ENCODE measurements at regions not wholly inside any gene's neighbourhood (a gene's known extent, or its start where the extent isn't known, plus 50 kb on each side); places are given as distances from the start of the nearest gene placed in this dataset.

DNA sequence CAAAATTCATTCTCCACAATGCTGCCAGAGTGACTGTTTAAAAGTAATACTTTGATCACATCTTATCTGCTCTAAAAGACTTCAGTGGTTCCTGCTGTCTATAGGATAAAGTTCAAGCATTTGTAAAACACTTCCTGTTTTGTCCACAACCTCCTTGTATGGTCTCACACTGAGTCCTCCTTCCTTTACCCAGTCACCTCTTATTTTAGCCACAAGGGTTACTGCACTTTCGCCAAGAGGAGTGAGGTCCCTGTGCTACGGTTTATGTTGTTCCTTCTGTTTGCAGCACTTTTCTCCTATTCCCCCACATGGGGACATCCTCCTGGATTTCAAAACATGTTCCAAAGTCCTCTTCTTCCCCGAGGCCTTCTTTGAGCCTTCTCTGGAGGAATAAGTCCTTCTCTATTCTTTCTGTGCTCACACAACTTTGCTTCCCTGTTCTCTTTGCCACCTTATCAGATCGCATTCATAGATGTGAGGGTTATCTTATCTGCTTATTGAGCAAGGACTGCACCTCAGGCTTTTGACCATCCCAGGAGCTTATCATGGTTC, 112.2 kb upstream of the NABP1 start:
- no peaks in the 10 kb centered on the region for H3K36me3 ChIP-seq (ENCODE audit: control insufficient read depth in 2 of 2, insufficient read depth in 2 of 2, low read length in 1 of 2)
- H3K27ac ChIP-seq (ENCODE audit: low read depth in 1 of 2, low read length in 1 of 2), result no peak overlapping the region
- H3K9me3 ChIP-seq (ENCODE audit: control insufficient read depth in 2 of 2, insufficient read depth in 1 of 2, low read length in 1 of 2), result no peaks in the 10 kb centered on the region
- no peak overlapping the region for H3K4me3 ChIP-seq (ENCODE audit: low read length in 2 of 2)
- 71% methylated on average over 4 of the region's 4 CpGs for WGBS
- H3K27me3 ChIP-seq (ENCODE audit: control insufficient read depth in 2 of 2, insufficient read depth in 1 of 2, low read length in 1 of 2), result peaks cover 0 to 8% of the 10 kb centered on the region in 2 donors
- DNase-seq (ENCODE audit: low read depth in 6 of 9, low spot score in 9 of 9), result no peak
- H3K4me1 ChIP-seq (ENCODE audit: control insufficient read depth in 2 of 2, insufficient read depth in 2 of 2, low read length in 2 of 2), result no peaks in the 10 kb centered on the region

GRCh38 chr2:191566344-191566743, 111.6 kb upstream of the NABP1 start:
- 71% methylated on average over 8 of the region's 8 CpGs for WGBS
- no peak overlapping the region for H3K4me3 ChIP-seq (ENCODE audit: low read length in 2 of 2)
- peak; percentile 34 to 78 (median 55) for DNase-seq (ENCODE audit: low read depth in 6 of 9, low spot score in 9 of 9)
- no peak overlapping the region for H3K27ac ChIP-seq (ENCODE audit: low read depth in 1 of 2, low read length in 1 of 2)
- no peaks in the 10 kb centered on the region for H3K36me3 ChIP-seq (ENCODE audit: control insufficient read depth in 2 of 2, insufficient read depth in 2 of 2, low read length in 1 of 2)
- H3K27me3 ChIP-seq (ENCODE audit: control insufficient read depth in 2 of 2, insufficient read depth in 1 of 2, low read length in 1 of 2), result peaks cover 0 to 8% of the 10 kb centered on the region in 2 donors
- H3K4me1 ChIP-seq (ENCODE audit: control insufficient read depth in 2 of 2, insufficient read depth in 2 of 2, low read length in 2 of 2), result no peaks in the 10 kb centered on the region
- H3K9me3 ChIP-seq (ENCODE audit: control insufficient read depth in 2 of 2, insufficient read depth in 1 of 2, low read length in 1 of 2), result no peaks in the 10 kb centered on the region

DNA sequence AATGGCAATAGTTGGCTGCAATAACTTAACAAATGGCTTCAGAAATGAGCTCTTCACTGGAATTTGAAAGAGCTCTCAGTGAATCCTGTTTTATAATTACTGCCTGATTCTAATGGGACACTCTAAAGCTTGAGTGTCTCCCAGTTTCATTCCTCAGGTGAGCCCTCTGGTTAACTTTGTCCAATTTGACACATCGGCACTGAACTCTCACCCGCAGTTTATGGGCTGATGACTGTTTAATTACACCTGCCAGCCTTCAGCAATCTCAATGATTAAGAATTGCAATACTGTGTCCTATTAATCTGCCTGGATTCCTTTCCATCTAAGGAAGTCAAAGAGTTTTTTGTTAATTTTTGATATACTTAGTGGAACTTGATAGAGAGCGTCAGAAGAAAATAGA, 110.7 kb upstream of the NABP1 start:
- peaks cover 0 to 8% of the 10 kb centered on the region in 2 donors for H3K27me3 ChIP-seq (ENCODE audit: control insufficient read depth in 2 of 2, insufficient read depth in 1 of 2, low read length in 1 of 2)
- DNase-seq (ENCODE audit: low read depth in 6 of 9, low spot score in 9 of 9), result no peak
- no peaks in the 10 kb centered on the region for H3K9me3 ChIP-seq (ENCODE audit: control insufficient read depth in 2 of 2, insufficient read depth in 1 of 2, low read length in 1 of 2)
- H3K36me3 ChIP-seq (ENCODE audit: control insufficient read depth in 2 of 2, insufficient read depth in 2 of 2, low read length in 1 of 2), result no peaks in the 10 kb centered on the region
- H3K27ac ChIP-seq (ENCODE audit: low read depth in 1 of 2, low read length in 1 of 2), result no peak overlapping the region
- no peaks in the 10 kb centered on the region for H3K4me1 ChIP-seq (ENCODE audit: control insufficient read depth in 2 of 2, insufficient read depth in 2 of 2, low read length in 2 of 2)
- H3K4me3 ChIP-seq (ENCODE audit: low read length in 2 of 2), result no peak overlapping the region
- 99% methylated on average over 3 of the region's 3 CpGs for WGBS

DNA sequence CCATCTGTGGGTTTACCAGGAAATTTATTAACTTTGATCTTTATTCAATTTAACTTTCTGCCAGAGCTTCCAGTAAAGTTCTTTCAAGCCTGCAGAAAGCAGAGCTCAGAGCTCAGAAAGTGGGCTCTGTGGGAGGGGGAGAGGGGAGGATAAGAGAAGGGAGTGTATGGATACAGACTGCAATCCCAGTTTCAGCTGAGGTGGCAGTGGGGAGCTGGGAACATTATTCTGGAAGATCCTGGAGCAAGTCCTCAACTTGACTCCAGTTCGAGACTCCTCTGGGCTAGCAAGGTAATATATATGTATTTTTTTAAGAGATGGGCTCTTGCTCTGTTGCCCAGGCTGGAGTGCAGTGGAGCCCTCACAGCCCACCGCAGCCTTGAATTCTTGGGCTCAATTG, 108.9 kb upstream of the NABP1 start:
- Histone ChIP-seq H3K27me3 (ENCODE audit: control insufficient read depth in 2 of 2, insufficient read depth in 1 of 2, low read length in 1 of 2) (peaks cover 0 to 8% of the 10 kb centered on the region in 2 donors), H3K36me3 (ENCODE audit: control insufficient read depth in 2 of 2, insufficient read depth in 2 of 2, low read length in 1 of 2) (no peaks in the 10 kb centered on the region), H3K27ac (ENCODE audit: low read depth in 1 of 2, low read length in 1 of 2) (no peak overlapping the region), H3K4me3 (ENCODE audit: low read length in 2 of 2) (no peak overlapping the region), H3K4me1 (ENCODE audit: control insufficient read depth in 2 of 2, insufficient read depth in 2 of 2, low read length in 2 of 2) (no peaks in the 10 kb centered on the region), H3K9me3 (ENCODE audit: control insufficient read depth in 2 of 2, insufficient read depth in 1 of 2, low read length in 1 of 2) (no peaks in the 10 kb centered on the region)
- DNase-seq (ENCODE audit: low read depth in 6 of 9, low spot score in 9 of 9), result no peak
- WGBS, result 96% methylated on average over 2 of the region's 2 CpGs

DNA sequence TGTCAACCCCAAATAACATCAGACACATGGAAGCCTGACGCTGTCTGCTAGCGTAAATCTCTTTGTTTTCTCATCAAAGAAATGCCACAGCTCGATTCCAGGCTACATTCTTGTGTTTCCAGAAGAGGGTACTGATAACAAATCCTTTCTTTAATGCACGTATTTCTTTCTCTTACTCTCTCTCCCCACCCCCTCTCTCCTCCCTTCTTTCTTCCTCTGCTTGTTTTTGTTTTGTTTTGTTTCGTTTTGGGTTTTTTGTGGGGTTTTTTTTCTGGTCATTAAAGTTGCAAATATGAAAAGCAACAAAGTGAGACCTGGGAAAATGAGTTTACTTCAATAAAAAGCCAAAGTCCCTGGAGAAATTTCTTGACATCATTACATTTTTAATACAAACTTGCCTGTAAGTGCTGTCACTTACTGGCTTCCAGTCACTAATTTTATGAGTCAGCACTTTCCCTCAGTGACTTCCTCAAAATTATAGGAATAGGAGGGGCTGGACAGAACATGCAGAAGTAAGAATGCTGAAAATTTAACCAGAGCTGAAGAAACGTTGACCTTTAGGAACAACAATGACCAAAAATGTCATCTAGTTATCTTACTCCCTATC, 106.7 kb upstream of the NABP1 start:
- Histone ChIP-seq H3K4me1 (ENCODE audit: control insufficient read depth in 2 of 2, insufficient read depth in 2 of 2, low read length in 2 of 2) (no peaks in the 10 kb centered on the region), H3K27ac (ENCODE audit: low read depth in 1 of 2, low read length in 1 of 2) (no peak overlapping the region), H3K27me3 (ENCODE audit: control insufficient read depth in 2 of 2, insufficient read depth in 1 of 2, low read length in 1 of 2) (peaks cover 0 to 8% of the 10 kb centered on the region in 2 donors), H3K4me3 (ENCODE audit: low read length in 2 of 2) (no peak overlapping the region), H3K9me3 (ENCODE audit: control insufficient read depth in 2 of 2, insufficient read depth in 1 of 2, low read length in 1 of 2) (no peaks in the 10 kb centered on the region), H3K36me3 (ENCODE audit: control insufficient read depth in 2 of 2, insufficient read depth in 2 of 2, low read length in 1 of 2) (no peaks in the 10 kb centered on the region)
- DNase-seq (ENCODE audit: low read depth in 6 of 9, low spot score in 9 of 9), result peak in 6 of 9 donors; percentile 16 to 64 (median 31)
- WGBS, result 4% methylated on average over 6 of the region's 6 CpGs

GRCh38 chr2:191572319-191572718, 105.6 kb upstream of the NABP1 start:
- 95% methylated on average over 5 of the region's 5 CpGs for WGBS
- H3K36me3 ChIP-seq (ENCODE audit: control insufficient read depth in 2 of 2, insufficient read depth in 2 of 2, low read length in 1 of 2), result no peaks in the 10 kb centered on the region
- H3K9me3 ChIP-seq (ENCODE audit: control insufficient read depth in 2 of 2, insufficient read depth in 1 of 2, low read length in 1 of 2), result no peaks in the 10 kb centered on the region
- H3K4me3 ChIP-seq (ENCODE audit: low read length in 2 of 2), result no peak overlapping the region
- H3K27ac ChIP-seq (ENCODE audit: low read depth in 1 of 2, low read length in 1 of 2), result no peak overlapping the region
- H3K27me3 ChIP-seq (ENCODE audit: control insufficient read depth in 2 of 2, insufficient read depth in 1 of 2, low read length in 1 of 2), result peaks cover 0 to 8% of the 10 kb centered on the region in 2 donors
- DNase-seq (ENCODE audit: low read depth in 6 of 9, low spot score in 9 of 9), result no peak
- no peaks in the 10 kb centered on the region for H3K4me1 ChIP-seq (ENCODE audit: control insufficient read depth in 2 of 2, insufficient read depth in 2 of 2, low read length in 2 of 2)

GRCh38 chr2:191573216-191573615, 104.7 kb upstream of the NABP1 start:
- WGBS, result 92% methylated on average over 1 of the region's 1 CpG
- no peaks in the 10 kb centered on the region for H3K36me3 ChIP-seq (ENCODE audit: control insufficient read depth in 2 of 2, insufficient read depth in 2 of 2, low read length in 1 of 2)
- H3K4me1 ChIP-seq (ENCODE audit: control insufficient read depth in 2 of 2, insufficient read depth in 2 of 2, low read length in 2 of 2), result no peaks in the 10 kb centered on the region
- no peak overlapping the region for H3K27ac ChIP-seq (ENCODE audit: low read depth in 1 of 2, low read length in 1 of 2)
- no peak overlapping the region for H3K4me3 ChIP-seq (ENCODE audit: low read length in 2 of 2)
- H3K9me3 ChIP-seq (ENCODE audit: control insufficient read depth in 2 of 2, insufficient read depth in 1 of 2, low read length in 1 of 2), result no peaks in the 10 kb centered on the region
- DNase-seq (ENCODE audit: low read depth in 6 of 9, low spot score in 9 of 9), result no peak
- H3K27me3 ChIP-seq (ENCODE audit: control insufficient read depth in 2 of 2, insufficient read depth in 1 of 2, low read length in 1 of 2), result peaks cover 0 to 8% of the 10 kb centered on the region in 2 donors

- no peak for DNase-seq (ENCODE audit: low read depth in 6 of 9, low spot score in 9 of 9)
- Histone ChIP-seq H3K9me3 (ENCODE audit: control insufficient read depth in 2 of 2, insufficient read depth in 1 of 2, low read length in 1 of 2) (no peaks in the 10 kb centered on the region), H3K36me3 (ENCODE audit: control insufficient read depth in 2 of 2, insufficient read depth in 2 of 2, low read length in 1 of 2) (no peaks in the 10 kb centered on the region), H3K4me3 (ENCODE audit: low read length in 2 of 2) (no peak overlapping the region), H3K4me1 (ENCODE audit: control insufficient read depth in 2 of 2, insufficient read depth in 2 of 2, low read length in 2 of 2) (no peaks in the 10 kb centered on the region), H3K27ac (ENCODE audit: low read depth in 1 of 2, low read length in 1 of 2) (no peak overlapping the region), H3K27me3 (ENCODE audit: control insufficient read depth in 2 of 2, insufficient read depth in 1 of 2, low read length in 1 of 2) (peaks cover 0 to 7% of the 10 kb centered on the region in 2 donors)
- WGBS, result over 99% methylated on average over 2 of the region's 2 CpGs
Measured at GRCh38 chr2:191574232-191574631, 103.7 kb upstream of the NABP1 start.

DNA sequence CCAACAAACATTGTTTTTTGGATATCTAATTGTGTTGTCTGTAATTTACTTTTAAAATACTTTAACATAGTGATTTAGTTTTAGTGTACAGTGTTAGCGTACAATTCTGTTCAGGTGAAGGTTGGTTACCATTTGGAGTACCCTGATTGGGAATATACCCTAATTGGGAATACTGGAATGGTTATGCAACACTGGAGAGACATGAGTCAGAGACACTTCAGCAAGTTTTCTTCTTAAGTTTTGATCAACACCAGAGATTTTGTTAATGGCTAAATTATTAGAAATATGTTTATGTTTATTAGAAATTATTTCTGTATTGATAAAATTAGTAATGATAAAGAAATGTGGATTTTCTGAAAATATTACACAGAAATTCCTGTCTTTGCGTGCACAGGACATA, 100.3 kb upstream of the NABP1 start:
- 73% methylated on average over 2 of the region's 2 CpGs for WGBS
- no peak for DNase-seq (ENCODE audit: low read depth in 6 of 9, low spot score in 9 of 9)
- Histone ChIP-seq H3K27me3 (ENCODE audit: control insufficient read depth in 2 of 2, insufficient read depth in 1 of 2, low read length in 1 of 2) (no peaks in the 10 kb centered on the region), H3K4me1 (ENCODE audit: control insufficient read depth in 2 of 2, insufficient read depth in 2 of 2, low read length in 2 of 2) (no peaks in the 10 kb centered on the region), H3K27ac (ENCODE audit: low read depth in 1 of 2, low read length in 1 of 2) (no peak overlapping the region), H3K4me3 (ENCODE audit: low read length in 2 of 2) (no peak overlapping the region), H3K9me3 (ENCODE audit: control insufficient read depth in 2 of 2, insufficient read depth in 1 of 2, low read length in 1 of 2) (no peaks in the 10 kb centered on the region), H3K36me3 (ENCODE audit: control insufficient read depth in 2 of 2, insufficient read depth in 2 of 2, low read length in 1 of 2) (no peaks in the 10 kb centered on the region)
